NCI-H345 (cell line): ENCODE measurements at regions not wholly inside any gene's neighbourhood (a gene's known extent, or its start where the extent isn't known, plus 50 kb on each side); places are given as distances from the start of the nearest gene placed in this dataset.
"Not testable (repeated sequence)": the region's sequence is repeated elsewhere in the genome, so short reads cannot be mapped to it uniquely, and the experiment has no call there.

Experiments used
- DNase-seq: peaks from one replicate; lab custom pipeline; 2025; lab: John Stamatoyannopoulos, UW

DNA sequence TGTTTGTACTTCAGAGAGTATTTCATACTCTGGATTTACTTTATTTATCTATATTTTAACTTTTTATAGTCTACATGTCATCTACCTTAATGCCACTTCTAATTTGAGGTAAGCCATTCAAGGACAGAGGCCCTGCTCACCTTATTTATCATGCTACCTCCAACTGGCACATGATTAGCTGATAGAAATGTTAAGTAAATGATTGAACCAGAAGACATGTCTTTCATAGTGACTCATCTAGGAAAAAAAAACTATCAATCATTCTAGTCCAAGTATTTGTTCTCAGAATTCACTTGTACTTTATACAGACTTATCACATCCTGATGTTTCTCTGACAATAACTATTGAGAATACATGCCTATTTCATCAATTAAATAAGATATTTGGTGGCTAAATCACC lies 856.3 kb downstream of the XPNPEP1 start:
- DNase-seq: no peak

DNA sequence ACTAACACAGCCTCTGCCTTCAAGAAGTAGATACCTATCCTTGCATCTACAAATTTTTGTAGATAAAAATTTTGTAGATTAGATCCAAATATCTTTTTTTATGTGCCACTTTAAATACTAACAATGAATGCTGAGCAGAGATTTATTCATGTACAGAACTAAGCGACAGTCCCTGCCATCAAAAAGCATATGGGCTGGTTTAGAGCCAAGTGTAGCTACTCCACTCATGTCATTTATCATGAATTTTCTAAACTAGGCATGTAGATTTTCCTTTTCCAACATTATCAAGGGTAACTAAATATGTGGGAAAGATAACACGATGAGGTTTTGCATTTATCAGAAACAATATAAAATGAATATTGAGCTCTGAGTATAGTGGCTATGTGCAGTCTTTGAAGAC lies 857.5 kb downstream of the XPNPEP1 start:
- DNase-seq: no peak

DNA sequence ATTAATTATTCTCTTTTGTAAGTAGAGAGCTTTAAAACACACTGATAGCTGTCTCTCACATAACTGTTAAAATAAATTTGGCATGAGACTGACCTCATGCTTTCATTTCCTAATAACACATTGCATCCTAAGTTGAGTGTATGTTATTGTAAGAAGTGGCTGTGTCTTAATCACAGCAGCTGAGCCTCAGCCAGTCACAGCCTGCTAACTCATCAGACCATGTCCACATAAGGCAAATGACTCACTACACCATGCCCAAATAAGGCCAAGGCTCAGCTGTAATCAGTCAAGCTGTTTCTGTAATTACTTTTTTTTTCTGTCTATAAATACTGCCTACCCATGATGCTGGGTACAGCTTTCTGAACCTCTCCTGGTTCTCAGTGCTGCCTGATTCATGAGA lies 860.9 kb downstream of the XPNPEP1 start:
- DNase-seq: no peak

DNA sequence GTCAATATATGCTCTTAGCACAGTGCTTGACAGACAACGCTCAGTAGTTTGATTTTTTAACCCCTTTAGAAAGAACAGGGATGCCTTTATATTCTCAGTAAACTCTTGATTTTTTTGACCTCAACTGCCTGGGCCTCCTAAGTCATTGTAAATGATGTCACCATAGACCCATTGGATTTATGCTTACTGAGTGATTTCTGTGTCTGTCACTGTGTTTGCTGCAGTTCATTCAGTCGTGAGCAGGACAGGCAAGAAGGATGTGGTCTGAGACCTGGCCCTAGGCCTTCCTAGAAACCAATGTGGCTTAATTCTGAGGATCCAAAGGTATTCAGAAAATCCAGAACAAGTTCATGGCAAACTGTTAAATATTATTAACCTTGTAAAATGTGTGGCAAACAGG lies 868.1 kb downstream of the XPNPEP1 start:
- DNase-seq: no peak

DNA sequence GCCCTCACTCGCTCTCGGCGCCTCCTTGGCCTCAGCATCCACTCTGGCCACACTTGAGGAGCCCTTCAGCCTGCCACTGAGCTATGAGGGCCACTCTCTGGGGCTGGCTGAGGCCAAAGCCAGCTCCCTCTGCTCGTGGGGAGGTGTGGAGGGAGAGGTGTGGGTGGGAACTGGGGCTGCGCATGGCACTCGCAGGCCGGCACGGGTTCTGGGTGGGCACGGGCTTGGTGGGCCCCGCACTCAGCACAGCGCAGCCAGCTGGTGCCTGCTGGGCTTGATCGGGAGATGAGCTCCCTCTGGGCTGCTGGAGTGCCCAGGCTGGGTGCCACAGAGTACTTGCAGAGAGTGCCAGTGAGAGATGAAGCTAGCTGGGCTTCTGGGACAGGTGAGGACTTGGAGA lies 875.5 kb downstream of the XPNPEP1 start:
- DNase-seq: no peak

DNA sequence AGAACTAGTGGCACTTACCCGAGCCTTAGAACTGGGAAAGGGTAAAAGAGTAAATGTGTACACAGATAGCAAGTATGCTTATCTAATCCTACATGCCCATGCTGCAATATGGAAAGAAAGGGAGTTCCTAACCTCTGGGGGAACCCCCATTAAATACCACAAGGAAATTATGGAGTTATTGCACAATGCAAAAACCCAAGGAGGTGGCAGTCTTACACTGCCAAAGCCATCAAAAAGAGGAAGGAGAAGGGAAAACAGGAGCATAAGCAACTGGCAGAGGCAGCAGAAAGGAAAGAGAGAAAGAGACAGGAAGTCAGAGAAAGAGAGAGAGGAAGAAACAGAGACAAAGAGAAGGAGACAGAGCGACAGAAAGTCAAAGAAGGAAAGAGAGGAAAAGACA lies 876.9 kb downstream of the XPNPEP1 start:
- not testable (repeated sequence) for DNase-seq

DNA sequence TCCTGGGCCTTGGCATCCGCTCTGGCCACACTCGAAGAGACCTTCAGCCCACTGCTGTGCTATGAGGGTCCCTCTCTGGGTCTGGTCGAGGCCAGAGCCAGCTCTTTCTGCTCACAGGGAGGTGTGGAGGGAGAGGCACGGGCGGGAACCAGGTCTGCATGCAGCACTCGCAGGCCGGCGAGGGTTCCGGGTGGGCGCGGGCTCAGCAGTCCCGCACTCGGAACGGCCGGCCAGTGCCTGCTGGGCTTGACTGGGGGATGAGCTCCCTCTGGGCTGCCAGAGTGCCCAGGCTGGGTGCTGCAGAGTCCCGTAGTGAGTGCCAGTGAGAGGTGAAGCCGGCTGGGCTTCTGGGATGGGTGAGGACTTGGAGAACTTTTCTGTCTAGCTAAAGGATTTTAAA lies 882.7 kb downstream of the XPNPEP1 start:
- DNase-seq: no peak

DNA sequence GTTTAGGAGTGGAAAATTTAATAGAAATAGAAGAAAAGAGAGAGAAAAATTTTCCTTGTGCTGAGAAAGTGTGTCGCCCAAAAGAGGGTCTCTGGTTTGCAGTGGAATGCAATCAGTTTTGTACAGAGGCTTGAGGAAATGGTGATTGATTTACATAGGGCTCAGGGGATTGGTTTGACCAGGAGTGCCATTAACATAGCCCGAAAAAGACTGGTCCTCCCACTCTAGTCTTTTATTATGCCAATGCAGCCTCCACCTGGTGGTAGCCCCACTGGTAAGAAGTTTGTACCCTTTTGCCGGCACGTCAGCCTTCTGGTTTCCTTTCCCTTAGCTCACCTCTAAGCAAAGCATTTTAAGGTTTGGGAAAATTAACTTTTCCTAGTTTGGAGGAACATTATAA lies 885.3 kb downstream of the XPNPEP1 start:
- DNase-seq: no peak

DNA sequence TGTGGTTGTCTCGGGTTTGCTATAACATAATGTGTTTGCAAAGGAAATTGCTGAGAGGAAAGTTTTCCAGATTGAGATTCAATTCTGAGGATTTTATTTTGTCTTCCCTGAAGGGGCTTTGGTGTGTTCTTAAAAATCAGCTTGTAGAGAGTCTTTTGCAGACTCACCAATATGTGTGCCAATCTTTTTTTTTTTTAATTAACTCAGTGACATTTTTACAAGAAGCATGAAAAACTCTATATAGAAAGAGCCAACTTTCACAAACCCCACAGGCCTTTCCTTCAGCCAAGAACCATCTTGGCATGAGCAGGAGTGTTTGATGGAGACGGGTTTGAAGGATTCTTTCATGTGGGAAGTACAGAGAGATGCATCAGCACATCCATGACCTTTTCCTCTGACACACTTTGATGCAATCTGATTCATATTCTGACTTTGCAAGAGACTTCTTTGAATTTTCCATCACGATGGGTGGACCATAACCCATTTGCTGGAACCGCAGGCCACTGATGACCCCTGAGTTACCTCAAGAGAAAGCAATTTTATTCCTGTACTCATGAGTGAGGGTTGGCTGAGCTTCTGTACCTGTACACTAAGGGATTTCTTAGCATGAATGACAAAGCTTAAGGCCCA lies 892.6 kb downstream of the XPNPEP1 start:
- DNase-seq: no peak

DNA sequence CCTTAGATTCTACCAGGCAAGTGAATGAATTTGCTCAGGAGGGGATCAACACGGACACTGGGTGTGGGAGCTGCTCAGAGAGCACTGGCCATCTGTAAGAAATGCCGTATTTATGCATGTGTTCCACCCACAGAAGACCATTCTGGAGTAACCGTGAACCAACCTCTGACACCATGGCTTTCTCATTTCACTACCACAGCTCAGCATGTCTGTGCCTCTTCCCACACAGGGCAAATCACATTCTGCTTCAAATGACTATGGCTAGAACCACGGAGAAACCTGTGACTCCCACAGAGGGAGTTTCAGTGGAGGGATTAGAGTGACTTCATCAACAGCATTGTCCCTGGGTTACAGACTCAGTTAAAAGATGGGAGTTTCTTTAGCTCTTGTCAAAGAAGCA lies 893.4 kb downstream of the XPNPEP1 start:
- DNase-seq: no peak

DNA sequence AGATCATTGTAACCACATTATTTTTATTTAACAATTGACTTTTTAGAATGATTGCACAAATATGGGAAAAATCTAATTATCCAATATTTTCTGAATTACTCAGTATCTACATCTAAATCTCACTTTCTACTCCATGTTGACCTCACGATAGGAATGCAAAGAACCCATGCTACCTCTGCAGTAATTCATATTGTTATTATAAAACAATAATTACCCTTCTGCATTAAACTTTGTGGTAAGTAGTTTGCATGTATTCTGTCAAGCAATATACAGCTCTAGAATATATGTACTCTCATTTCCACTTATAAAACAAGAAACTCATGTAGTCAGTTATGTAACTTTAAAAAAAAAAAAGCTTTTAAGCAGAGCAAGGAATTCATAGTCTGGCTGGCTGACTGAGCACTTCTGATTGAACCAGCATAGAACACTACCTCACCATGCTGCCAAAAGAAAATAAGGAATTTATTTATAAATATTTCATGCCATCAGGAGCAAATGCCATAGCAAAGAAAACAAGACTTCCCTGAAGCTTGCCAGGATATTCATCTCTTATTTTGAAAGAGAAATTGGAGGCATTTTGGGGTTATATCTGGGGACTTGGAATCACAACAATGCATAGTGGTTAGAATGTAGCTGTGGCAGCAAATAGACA lies 895.7 kb downstream of the XPNPEP1 start:
- no peak for DNase-seq

DNA sequence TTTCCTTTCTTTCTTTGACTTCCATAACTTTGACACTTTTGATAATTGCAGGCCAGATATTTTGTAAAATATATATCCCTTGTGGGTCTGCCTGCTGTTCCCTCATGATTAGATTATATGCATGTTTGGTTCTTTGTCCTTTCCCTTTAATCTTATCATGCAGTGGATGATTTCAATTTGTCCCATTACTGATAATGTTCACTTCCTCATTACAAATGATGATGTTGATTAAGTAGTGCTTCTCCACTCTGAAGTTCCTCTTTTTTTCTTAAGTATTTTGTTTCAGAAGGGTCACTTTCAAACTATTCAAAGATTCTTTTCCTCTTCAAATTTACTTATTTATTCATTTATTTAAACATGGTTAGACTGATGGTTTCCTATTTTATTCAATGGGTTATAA lies 898.1 kb downstream of the XPNPEP1 start:
- DNase-seq: no peak

DNA sequence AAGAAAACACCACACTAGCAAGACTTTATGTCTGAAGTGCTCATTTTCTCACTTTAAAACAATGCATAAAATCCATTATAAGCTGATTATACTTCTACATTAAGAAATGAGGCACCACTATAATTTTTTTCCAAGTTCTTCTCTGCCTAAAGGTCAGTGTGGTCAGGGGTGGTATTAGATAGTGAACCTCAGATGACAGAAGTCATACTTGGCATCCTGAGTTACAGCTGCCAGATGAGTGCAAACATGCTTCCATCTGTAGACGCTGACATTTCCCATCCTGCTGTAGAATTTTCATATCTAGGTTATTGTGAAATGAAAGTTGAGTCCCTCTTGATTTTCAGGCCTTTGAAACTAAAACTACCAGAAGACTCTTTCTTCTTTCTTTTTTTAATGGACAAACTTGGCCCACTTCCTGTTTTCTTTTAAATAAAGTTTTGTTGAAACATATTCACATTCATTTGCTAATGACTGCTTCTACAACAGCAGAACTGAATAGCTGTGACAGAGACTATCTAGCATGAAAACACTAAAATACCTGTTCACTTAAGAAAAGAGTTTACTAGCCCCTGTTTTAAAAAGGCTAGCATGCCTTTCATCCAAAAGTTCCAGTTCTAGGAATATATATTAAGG lies 900.8 kb downstream of the XPNPEP1 start:
- DNase-seq: no peak

DNA sequence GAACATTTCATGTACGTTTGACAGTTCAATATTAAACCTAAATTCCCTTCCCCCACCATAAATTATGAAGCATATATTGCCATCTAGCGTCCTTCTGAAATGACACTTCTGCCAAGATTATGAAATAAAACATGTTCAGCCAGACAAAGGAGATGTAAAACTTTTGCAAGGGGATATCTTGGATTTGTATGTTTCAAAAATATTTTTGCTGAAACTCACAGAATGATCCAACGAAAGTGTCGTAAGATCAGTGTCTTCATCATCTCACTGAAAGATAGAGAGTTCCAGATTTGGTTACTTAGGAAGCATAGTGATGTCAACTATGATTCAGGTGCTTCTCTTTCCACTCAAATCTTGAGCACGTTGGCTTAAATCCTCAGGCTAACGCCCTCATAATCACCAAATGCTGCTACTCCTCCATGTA lies 904.3 kb downstream of the XPNPEP1 start:
- DNase-seq: no peak

DNA sequence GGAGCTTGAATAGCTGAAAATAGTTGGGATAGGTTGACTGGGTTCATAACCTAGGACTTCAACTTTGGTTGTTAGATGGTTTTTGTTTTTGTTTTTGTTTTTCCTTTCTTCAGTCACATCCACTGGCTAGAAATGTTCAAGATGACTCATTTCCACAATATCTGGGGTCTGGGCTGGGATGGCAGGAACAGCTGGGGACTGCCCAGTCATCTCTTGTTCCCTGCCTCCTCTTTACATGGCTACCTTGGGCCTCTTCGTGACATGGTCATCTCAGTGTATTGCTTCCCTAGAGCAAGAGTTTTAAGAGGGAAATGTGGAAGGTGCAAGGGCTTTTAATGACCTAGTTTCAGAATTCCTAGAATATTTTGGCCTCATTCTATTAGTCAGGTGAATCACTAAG lies 915.8 kb downstream of the XPNPEP1 start:
- no peak for DNase-seq

DNA sequence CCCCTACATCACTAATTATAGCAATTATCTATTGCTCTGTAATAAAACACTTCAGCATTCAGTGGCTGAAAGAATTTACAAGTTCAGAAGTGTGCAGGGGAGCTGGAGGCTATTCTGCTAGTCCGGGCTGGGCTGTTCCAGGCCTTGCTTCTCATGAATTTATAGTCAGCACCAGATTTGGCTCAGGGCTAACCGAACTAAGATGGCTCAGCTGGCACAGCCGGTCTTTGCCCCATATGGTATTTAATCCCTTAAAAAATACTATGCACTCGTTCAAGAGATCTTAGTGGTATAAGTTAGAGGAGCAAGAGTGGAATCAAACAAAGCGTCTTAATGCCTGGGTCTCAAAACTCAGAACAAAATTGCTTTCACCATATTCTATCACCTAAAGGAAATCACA lies 932.9 kb downstream of the XPNPEP1 start:
- no peak for DNase-seq

DNA sequence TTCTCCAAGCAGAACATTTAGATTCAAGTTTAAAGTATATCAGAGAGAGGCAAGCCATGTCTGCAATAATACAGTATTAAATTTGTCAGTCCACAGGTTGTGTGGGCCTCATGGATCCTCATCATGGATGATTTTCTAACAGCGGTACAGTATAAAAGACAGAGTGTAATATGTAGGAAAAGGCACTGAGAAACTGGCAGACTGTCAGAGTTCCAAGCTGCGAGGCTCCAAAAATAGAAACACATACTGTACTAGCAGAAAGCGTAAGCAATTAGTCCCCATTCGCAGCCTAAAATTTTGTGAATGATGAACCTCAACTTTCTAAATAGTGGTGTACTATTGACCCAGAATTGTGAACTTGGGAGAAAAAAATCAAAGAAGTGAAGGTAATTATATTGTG lies 933.3 kb downstream of the XPNPEP1 start:
- no peak for DNase-seq

DNA sequence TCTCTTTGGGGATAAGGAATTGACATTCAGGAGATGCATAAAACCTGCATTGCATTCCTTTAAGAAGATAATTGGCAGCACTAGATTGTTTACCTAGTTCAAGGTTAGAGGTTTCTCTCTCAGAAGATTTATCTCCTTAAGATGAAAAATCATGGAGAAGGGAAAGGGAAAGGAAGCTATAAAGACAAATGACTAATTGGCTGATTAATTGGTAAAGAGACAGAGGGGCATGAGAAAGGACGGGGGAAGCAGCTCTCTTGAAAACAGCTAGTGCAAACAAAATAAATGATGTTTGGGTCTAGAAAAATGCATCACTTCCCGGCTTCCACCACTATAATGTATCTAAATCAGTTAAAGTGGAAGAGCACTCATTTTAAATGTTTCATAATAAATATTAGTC lies 941.2 kb downstream of the XPNPEP1 start:
- DNase-seq: no peak

DNA sequence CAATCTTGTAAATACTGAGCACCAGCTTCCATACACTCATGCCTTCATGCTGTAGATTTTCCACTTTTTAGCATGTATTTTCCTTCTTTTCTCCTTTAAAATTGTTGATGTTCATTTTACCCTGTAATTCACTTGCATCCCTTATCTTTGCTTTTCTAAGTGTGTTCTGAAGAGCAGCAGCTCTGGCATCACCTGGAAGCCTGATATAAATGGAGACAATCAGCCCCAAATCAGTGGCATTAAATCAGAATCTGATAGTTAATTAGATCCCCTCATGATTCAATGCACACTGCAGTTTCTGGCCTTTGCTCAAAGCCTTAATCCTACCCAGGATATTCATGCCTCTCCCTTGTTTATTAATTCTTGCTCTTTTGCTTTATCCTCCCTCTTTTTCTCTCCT lies 942.4 kb downstream of the XPNPEP1 start:
- DNase-seq: no peak

DNA sequence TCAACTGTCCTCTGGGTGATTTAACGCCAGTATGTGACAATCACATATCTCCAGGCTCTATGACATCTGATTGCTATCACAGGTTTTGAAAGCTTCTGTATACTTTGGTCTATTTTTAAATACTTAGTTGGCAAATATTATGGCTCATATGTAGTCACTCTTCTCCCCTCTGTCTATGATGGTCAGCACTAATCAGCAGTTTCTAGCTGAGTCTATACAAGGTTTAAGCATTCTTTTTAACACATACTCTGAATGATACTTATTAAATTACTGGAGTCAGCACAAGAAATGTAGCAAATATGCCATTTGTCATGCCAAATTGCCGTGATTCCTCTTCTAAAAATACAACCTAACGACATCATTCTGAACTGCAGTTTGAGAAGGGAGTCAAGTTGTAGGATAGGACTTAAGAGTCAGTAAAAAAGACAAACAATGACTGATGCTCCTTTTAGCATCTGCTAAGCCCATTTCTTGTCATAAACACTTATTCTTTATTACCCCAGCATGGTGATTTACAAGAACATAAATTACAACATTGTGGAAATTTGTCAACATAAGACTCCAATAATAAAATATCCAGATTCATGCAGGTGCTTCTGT lies 947.8 kb downstream of the XPNPEP1 start:
- DNase-seq: no peak

DNA sequence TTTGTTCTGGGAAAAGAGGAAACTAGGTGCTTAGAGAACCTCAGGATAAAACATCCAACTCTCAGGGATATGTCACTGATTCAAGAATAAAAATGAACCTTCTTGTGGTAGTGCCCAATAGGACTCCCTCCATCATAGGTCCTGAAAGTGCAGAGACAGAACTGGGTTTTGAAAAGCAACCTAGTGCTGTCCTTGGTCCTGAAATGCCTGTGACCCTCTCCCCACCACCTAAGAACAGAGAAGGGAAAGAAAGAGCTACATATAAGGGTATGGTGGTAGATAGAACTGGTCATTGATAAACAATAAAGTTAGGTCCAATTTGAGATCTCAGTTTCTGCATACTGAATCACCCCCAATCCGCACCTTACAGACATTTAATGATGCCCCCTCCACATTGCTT lies 953.3 kb downstream of the XPNPEP1 start:
- DNase-seq: no peak

DNA sequence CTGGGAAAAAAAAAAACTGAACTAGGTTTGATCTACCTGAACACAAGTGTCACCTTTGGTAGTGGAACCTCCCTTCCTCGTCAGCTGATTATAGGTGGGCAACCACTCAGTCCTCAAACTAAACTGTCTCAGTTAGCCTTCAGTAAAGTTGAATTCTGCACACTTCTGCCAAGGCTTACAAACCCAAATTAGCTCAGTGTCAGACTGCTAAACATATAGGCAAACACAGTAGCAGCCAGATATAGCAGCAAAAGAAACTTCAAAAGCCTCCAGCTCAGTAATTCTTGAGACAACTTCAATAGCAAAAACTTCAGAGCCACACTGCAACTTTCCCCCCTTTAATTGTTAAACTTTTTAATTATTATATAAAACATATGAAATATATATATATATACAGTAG lies 956.9 kb downstream of the XPNPEP1 start:
- no peak for DNase-seq

DNA sequence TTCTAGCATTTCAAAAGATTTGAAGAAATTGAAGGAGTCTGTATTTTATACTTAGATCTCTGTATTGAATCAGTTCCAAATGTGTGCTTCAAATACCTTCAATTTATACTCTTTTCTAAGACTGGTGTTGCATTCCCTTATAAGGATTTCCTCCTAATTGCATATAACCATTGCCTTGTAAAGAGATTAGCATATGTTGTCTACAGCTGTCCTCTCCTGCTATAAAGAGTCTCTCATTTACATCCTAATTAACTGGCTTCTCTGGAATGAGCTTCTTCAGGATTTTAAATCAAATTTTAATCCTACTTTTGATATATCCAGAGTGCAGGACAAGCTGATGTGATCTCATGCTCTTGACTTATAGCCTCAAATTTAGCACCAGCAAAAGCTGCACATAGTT lies 957.3 kb downstream of the XPNPEP1 start:
- DNase-seq: no peak
